ENCODE measurements at regions not wholly inside any gene's neighbourhood (a gene's known extent, or its start where the extent isn't known, plus 50 kb on each side); places are given as distances from the start of the nearest gene placed in this dataset.

- no peak for DNase-seq (ENCODE audit: low read depth in 3 of 3, low spot score in 1 of 3)
Observed at GRCh38 chr6:2505624-2506023, 245.1 kb downstream of the MYLK4 start.

- DNase-seq (ENCODE audit: low read depth in 3 of 3, low spot score in 1 of 3), result no peak
Observed at GRCh38 chr6:2504495-2505064, 246.1 kb downstream of the MYLK4 start.

GRCh38 chr6:2503816-2504494, 246.8 kb downstream of the MYLK4 start:
- DNase-seq (ENCODE audit: low read depth in 3 of 3, low spot score in 1 of 3), result no peak

DNA sequence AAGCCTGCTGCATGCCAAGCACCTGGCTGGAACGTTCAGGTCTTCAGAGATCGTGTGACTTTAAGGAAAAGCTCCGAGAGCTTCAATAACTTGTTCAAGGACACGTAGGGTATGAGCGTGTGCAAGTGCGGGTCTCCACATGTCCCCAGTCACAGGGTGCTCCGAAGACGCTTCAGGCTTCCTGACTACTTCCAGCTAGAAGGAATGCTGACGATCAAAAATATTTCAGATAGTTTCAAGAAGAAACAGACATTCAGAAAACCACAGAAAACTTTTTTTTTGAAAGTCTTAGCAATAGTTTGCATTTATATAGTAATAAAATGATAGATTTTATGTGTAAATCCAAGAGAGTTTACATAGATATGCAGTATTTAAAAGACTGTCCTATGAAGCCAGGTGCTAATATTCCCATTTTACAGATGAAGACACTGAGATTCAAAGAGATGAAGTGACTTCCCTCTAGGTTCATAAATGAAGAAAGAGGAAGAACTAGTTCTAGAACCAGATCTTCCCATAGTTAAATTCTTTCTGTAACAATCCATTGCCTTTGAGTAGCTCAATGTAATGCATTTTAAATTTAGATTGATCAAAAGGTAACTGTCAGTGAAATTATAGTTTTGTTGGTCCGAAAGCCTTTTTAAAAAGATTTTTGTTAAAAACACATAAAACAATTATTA, 247.6 kb downstream of the MYLK4 start:
- no peak for DNase-seq (ENCODE audit: low read depth in 3 of 3, low spot score in 1 of 3)

- no peak for DNase-seq (ENCODE audit: low read depth in 3 of 3, low spot score in 1 of 3)
Observed at GRCh38 chr6:2502096-2502997, 248.4 kb downstream of the MYLK4 start.

DNA sequence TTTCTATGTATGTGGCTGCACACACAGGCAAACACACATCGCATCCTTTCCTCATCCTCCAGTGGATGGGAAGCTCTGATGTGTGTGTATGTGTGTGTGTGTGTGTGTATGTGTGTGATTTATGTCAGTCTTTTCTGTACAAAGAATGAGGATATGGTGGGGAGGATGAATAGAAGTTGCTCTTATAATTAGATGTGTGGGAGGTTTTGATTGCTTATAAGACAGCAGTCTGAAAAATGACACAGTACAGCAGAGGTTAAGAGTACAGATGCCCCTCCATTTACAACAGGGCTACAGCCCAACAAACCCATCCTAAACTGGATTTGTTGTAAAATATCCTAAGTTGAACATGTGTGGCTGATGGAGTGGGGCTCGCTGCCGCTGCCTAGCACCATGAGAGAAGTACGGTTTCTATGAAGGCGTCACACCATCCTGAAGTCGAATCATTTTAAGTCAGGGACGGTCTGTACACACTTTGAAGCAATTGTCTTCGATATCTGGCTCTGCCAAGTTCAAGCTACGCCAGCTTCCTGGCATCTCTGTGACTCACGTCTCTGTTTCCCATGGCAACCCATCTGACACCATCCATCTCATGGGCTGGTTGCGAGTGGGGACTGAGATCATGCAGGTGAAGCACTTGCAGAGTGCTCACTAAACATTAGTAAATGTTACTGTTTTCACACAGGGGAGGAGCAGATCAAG, 252.6 kb downstream of the MYLK4 start:
- no peak for DNase-seq (ENCODE audit: low read depth in 3 of 3, low spot score in 1 of 3)

- no peak for DNase-seq (ENCODE audit: low read depth in 3 of 3, low spot score in 1 of 3)
Observed at GRCh38 chr6:2496291-2496690, 250.9 kb upstream of the GMDS start.

- DNase-seq (ENCODE audit: low read depth in 3 of 3, low spot score in 1 of 3), result no peak
Observed at GRCh38 chr6:2492686-2493523, 247.5 kb upstream of the GMDS start.

GRCh38 chr6:2491137-2491536, 245.7 kb upstream of the GMDS start:
- no peak for DNase-seq (ENCODE audit: low read depth in 3 of 3, low spot score in 1 of 3)

DNA sequence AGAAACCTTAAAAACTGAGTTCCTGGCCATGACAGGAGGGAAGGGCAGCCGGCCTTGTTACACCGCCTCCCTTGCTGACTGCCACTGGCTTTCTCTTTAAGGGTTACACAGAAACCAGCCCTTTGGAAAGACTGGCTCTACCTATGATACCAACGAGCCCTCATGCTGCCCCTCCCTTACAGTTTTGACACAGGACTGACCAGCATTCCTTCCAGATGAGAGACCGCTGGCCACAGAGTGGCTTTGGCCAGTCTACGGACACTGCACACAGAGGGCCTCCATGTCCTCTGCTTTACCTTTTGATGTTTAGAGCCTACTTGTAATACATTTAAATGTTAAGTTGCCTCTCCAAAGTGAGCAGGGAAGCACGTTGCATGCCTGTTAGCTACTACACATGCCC, 243.2 kb upstream of the GMDS start:
- DNase-seq (ENCODE audit: low read depth in 3 of 3, low spot score in 1 of 3), result no peak

- no peak for DNase-seq (ENCODE audit: low read depth in 3 of 3, low spot score in 1 of 3)
Observed at GRCh38 chr6:2485116-2485515, 239.7 kb upstream of the GMDS start.

GRCh38 chr6:2482773-2483172, 237.4 kb upstream of the GMDS start:
- no peak for DNase-seq (ENCODE audit: low read depth in 3 of 3, low spot score in 1 of 3)

DNA sequence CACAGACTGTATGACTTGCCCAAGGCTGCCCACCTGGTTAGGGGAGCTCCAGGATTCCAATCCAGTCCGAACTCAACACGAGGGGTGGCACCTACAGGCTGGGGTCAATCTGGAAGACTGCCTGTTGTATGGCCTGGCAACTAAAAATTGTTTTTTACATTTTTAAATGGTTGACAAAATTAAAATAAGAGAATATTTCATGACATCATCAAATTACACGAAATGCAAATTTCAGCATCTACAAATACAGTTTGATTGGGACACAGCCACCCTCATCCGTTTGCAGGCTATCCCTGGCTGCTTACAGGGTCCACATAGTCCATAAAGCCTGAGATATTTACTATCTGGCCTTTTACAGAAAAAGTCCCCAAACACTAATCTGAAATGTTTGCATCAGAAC, 235.9 kb upstream of the GMDS start:
- DNase-seq (ENCODE audit: low read depth in 3 of 3, low spot score in 1 of 3), result no peak

DNA sequence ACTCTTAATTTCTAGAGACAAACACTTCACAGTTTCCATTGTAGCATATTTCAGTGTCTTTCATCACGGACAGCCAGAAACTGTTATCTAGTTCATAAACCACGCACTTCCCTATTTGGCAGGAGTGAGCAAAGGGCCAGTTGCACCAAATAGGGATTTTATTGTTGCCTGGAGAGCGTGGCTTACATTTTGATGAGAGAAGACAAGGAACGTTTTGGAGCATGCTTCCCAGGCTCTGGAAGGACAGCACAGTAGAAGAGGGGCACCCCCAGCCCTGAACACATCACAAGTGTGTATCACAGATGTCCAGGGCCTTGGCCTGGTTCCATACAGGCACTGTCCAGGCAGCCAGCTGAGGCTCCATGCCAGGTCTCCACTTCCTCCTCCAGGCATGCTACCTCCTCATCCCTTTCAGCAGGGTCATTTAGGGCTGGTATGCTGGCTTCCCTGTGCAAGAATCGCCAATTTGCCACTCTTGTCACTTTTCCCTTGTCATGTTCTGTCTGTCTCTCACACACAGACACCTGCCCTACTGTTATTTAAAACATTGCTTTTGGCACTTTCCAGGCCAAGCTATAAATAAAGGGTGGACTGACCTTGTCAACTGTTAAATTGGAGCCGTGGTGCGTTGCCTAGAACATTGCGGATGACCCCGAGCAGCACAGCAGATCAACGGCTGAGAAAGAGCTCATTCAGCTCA, 235.0 kb upstream of the GMDS start:
- no peak for DNase-seq (ENCODE audit: low read depth in 3 of 3, low spot score in 1 of 3)

DNA sequence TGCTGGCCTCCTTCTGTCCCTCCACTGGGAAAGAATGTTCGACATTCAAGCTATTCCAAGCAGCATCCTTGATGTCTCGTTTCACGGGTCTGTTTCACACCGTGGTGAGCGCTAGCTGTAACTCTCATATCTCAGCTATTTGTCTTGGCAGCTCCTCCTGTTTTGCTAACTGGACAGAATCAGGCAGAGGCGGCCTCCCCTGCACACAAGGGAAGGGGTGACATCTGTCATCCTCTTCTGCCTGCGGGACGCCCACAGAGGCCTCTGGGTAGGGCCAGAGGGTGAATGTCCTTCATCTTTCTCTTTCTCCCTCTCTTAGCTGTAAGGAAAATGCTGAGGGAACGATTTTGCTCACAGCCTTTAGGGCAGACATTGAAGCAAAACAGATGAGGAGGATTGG, 232.8 kb upstream of the GMDS start:
- DNase-seq (ENCODE audit: low read depth in 3 of 3, low spot score in 1 of 3), result no peak

GRCh38 chr6:2477666-2478065, 232.3 kb upstream of the GMDS start:
- DNase-seq (ENCODE audit: low read depth in 3 of 3, low spot score in 1 of 3), result no peak

DNA sequence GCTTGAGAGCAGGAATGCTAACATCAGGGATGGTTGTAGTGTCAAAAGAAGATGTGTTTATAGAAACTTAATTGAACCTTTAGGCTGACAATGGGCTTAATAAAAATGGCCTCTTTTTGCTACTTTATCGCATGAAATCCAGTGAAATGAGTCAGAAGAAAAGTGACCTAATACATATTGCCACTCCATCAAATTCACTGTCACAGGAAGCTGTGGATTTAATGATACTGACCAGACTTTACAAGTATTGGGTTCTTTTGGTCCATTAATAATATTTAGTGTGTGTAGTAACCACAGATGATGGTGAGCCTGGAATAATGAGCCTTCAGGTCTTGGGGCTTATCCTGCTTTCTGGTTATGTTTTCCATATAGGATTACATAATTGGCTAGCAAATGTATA, 231.8 kb upstream of the GMDS start:
- no peak for DNase-seq (ENCODE audit: low read depth in 3 of 3, low spot score in 1 of 3)

GRCh38 chr6:2476376-2476775, 231.0 kb upstream of the GMDS start:
- DNase-seq (ENCODE audit: low read depth in 3 of 3, low spot score in 1 of 3), result no peak

GRCh38 chr6:2471472-2471871, 226.1 kb upstream of the GMDS start:
- no peak for DNase-seq (ENCODE audit: low read depth in 3 of 3, low spot score in 1 of 3)

GRCh38 chr6:2469428-2469827, 224.0 kb upstream of the GMDS start:
- DNase-seq (ENCODE audit: low read depth in 3 of 3, low spot score in 1 of 3), result no peak
